GM10248 (cell line): ENCODE measurements at regions not wholly inside any gene's neighbourhood (a gene's known extent, or its start where the extent isn't known, plus 50 kb on each side); places are given as distances from the start of the nearest gene placed in this dataset.

Experiments used
- CTCF ChIA-PET: fragments of 300-600 bp; sonication (Branson Sonifier 250); formaldehyde crosslinking; extraction: SDS; loops from one replicate; lab custom pipeline; 2021; ENCODE audit warnings: antibody characterized with exemption; lab: Yijun Ruan, JAX
- POLR2A ChIA-PET: fragments of 350-650 bp; sonication (Branson Sonifier 250); formaldehyde crosslinking; extraction: SDS; loops from one replicate; lab custom pipeline; 2020; ENCODE audit warnings: antibody characterized with exemption; lab: Yijun Ruan, JAX
- DNase-seq: peaks from one replicate; pipeline ENCODE4 v3.0.0; 2012; ENCODE audit errors: extremely low spot score
- CTCF ChIP-seq: IDR thresholded peaks from 2 replicates; pipeline ENCODE4 v1.5.1; 2012; ENCODE audit warnings: mild to moderate bottlenecking, low read depth; ENCODE audit errors: extremely low read depth, missing control alignments, control extremely low read depth

GRCh38 chr18:39299152-39299551, 1733.6 kb upstream of the CELF4 start:
- ChIA-PET POLR2A (no interaction called here), CTCF (no interaction called here)
- DNase-seq = no peak
- no peak for TF ChIP-seq CTCF

GRCh38 chr18:39297225-39297624, 1731.6 kb upstream of the CELF4 start:
- ChIA-PET POLR2A (no interaction called here), CTCF (no interaction called here)
- DNase-seq = no peak
- no peak for TF ChIP-seq CTCF

GRCh38 chr18:39296293-39296888, 1730.8 kb upstream of the CELF4 start:
- POLR2A ChIA-PET = no interaction called here
- no peak for TF ChIP-seq CTCF
- CTCF ChIA-PET = no interaction called here
- DNase-seq = no peak

- ChIA-PET CTCF (no interaction called here), POLR2A (no interaction called here)
- TF ChIP-seq CTCF = no peak
- DNase-seq = no peak
These were observed 1711.2 kb upstream of the CELF4 start for GRCh38 chr18:39276764-39277163.

GRCh38 chr18:39274535-39274934, 1708.9 kb upstream of the CELF4 start:
- POLR2A ChIA-PET = no interaction called here
- no peak for TF ChIP-seq CTCF
- CTCF ChIA-PET = no interaction called here
- no peak for DNase-seq

GRCh38 chr18:39272230-39272629, 1706.6 kb upstream of the CELF4 start:
- TF ChIP-seq CTCF = no peak
- POLR2A ChIA-PET = no interaction called here
- DNase-seq = no peak
- CTCF ChIA-PET = interaction anchor here (2.0 kb wide), 1 partner anchor 11 kb away, joined by 6 read pairs; no protein-coding TSS in a partner anchor
